Body of pancreas (tissue), 4 donors: ENCODE measurements at regions not wholly inside any gene's neighbourhood (a gene's known extent, or its start where the extent isn't known, plus 50 kb on each side); places are given as distances from the start of the nearest gene placed in this dataset.
"Not testable (repeated sequence)": the region's sequence is repeated elsewhere in the genome, so short reads cannot be mapped to it uniquely, and the experiment has no call there.

Experiments used
- ATAC-seq: fragments of 150-250 bp; one replicate; pipeline ENCODE4 v1.9.1; 2016
- DNase-seq, 4 donors: peaks; one replicate each; pipeline ENCODE4 v3.0.0-alpha.2; 2019
- H3K27ac ChIP-seq, 4 donors: fragments of 200-600 bp; sonication (generic); 1 replicate in 3 of 4; 2 replicates in 1 of 4; pipeline versions ENCODE4 v1.5.1 to v1.6.1; 2016 to 2019; ENCODE audit warnings: mild to moderate bottlenecking in 1 of 4, mixed read lengths in 1 of 4, moderate library complexity in 1 of 4
- H3K27me3 ChIP-seq, 2 donors: fragments of 200-600 bp; sonication (generic); one replicate each; pipeline ENCODE4 v1.6.0; 2016; ENCODE audit warnings: mild to moderate bottlenecking in 1 of 2
- H3K36me3 ChIP-seq, 2 donors: fragments of 200-600 bp; sonication (generic); replicated peaks in 1 of 2; 2 replicates each; pipeline ENCODE4 v1.5.1; 2016; ENCODE audit warnings: low read depth in 2 of 2; ENCODE audit not compliant: insufficient read depth in 1 of 2
- H3K4me1 ChIP-seq: fragments of 200-600 bp; sonication (generic); one replicate; pipeline ENCODE4 v1.6.0; 2016
- H3K4me3 ChIP-seq, 2 donors: fragments of 200-600 bp; sonication (generic); 1 replicate in 1 of 2; 2 replicates in 1 of 2; pipeline ENCODE4 v1.5.1; 2016 to 2019
- H3K9me3 ChIP-seq, 3 donors: fragments of 200-600 bp; sonication (generic); 1 replicate in 2 of 3; 2 replicates in 1 of 3; pipeline ENCODE4 v1.5.1; 2016
- POLR2A ChIP-seq, 3 donors: fragments of 450-650 bp; IDR thresholded peaks; one replicate each; pipeline ENCODE4 v1.6.1; 2016; ENCODE audit warnings: antibody characterized with exemption in 3 of 3, mild to moderate bottlenecking in 2 of 3
- WGBS, 2 donors: methylation state at CpG; one replicate each; pipeline ENCODE4 v1.1.5; 2017; 5-methylcytosine and 5-hydroxymethylcytosine counted together
- intact Hi-C: fragments of 100-400 bp; cut with DNase I; formaldehyde crosslinking; loops from one replicate; pipeline ENCODE4 v1.15.1; 2023
- TF ChIP-seq, protein P1 (sequence below), 7 experiments: fragments of 450-650 bp in 4 of 7; fragments of 200-600 bp in 3 of 7; sonication (generic) in 3 of 7; IDR thresholded peaks; one replicate each; pipeline ENCODE4 v1.5.1; 2016 to 2019; ENCODE audit warnings: antibody characterized with exemption in 7 of 7

GRCh38 chr17:70288540-70289290, 119.4 kb downstream of the KCNJ2 start:
- Histone ChIP-seq H3K36me3 (no peaks in the 10 kb centered on the region), H3K27me3 (no peaks in the 10 kb centered on the region), H3K9me3 (no peaks in the 10 kb centered on the region), H3K4me1 (no peaks in the 10 kb centered on the region), H3K27ac (no peak overlapping the region), H3K4me3 (no peak overlapping the region)
- intact Hi-C loops: no loop called here
- no peak for ATAC-seq
- no peak for DNase-seq
- 64 to 71% methylated on average over 3 of the region's 3 CpGs for WGBS, 2 donors
- TF ChIP-seq POLR2A (IDR thresholded peaks at IDR 0.05): no peak
- TF ChIP-seq, protein P1, sequence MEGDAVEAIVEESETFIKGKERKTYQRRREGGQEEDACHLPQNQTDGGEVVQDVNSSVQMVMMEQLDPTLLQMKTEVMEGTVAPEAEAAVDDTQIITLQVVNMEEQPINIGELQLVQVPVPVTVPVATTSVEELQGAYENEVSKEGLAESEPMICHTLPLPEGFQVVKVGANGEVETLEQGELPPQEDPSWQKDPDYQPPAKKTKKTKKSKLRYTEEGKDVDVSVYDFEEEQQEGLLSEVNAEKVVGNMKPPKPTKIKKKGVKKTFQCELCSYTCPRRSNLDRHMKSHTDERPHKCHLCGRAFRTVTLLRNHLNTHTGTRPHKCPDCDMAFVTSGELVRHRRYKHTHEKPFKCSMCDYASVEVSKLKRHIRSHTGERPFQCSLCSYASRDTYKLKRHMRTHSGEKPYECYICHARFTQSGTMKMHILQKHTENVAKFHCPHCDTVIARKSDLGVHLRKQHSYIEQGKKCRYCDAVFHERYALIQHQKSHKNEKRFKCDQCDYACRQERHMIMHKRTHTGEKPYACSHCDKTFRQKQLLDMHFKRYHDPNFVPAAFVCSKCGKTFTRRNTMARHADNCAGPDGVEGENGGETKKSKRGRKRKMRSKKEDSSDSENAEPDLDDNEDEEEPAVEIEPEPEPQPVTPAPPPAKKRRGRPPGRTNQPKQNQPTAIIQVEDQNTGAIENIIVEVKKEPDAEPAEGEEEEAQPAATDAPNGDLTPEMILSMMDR (IDR thresholded peaks at IDR 0.05): no peak

GRCh38 chr17:70290770-70291169, 121.4 kb downstream of the KCNJ2 start:
- TF ChIP-seq, protein P1 (IDR thresholded peaks at IDR 0.05): no peak
- TF ChIP-seq POLR2A (IDR thresholded peaks at IDR 0.05): no peak
- Histone ChIP-seq H3K9me3 (no peaks in the 10 kb centered on the region), H3K27me3 (no peaks in the 10 kb centered on the region), H3K4me1 (no peaks in the 10 kb centered on the region), H3K4me3 (no peak overlapping the region), H3K36me3 (no peaks in the 10 kb centered on the region), H3K27ac (no peak overlapping the region)
- DNase-seq (no peak), ATAC-seq (no peak)
- WGBS, 2 donors: 74% methylated on average over 2 of the region's 2 CpGs
- intact Hi-C loops: no loop called here

DNA sequence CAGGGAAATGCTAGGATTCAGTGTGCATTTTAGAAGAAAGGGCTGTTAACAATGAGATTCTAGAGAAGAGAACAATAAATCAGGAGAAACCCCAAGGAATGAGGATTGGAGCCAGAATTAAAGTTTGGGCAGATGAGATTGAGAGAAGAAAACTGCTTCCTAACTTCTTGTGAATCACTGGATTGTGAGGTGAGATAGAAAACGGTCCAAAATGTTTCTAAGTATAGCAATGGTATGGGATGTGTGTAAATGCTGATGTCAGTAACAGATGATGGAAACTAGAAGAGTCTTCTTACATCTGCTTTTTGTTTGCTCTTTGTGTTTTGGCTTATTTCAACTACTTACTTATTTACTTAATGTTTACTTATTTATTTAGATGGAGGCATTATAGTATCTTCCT, 123.0 kb downstream of the KCNJ2 start:
- no peaks in the 10 kb centered on the region for H3K36me3 ChIP-seq
- H3K9me3 ChIP-seq: no peaks in the 10 kb centered on the region
- 43 to 52% methylated on average over 1 of the region's 1 CpG for WGBS, 2 donors
- DNase-seq (no peak), ATAC-seq (no peak)
- no peak overlapping the region for H3K4me3 ChIP-seq
- intact Hi-C loops: no loop called here
- H3K27me3 ChIP-seq: no peaks in the 10 kb centered on the region
- no peak overlapping the region for H3K27ac ChIP-seq
- no peaks in the 10 kb centered on the region for H3K4me1 ChIP-seq
- TF ChIP-seq POLR2A (IDR thresholded peaks at IDR 0.05): no peak
- TF ChIP-seq, protein P1 (IDR thresholded peaks at IDR 0.05): no peak

DNA sequence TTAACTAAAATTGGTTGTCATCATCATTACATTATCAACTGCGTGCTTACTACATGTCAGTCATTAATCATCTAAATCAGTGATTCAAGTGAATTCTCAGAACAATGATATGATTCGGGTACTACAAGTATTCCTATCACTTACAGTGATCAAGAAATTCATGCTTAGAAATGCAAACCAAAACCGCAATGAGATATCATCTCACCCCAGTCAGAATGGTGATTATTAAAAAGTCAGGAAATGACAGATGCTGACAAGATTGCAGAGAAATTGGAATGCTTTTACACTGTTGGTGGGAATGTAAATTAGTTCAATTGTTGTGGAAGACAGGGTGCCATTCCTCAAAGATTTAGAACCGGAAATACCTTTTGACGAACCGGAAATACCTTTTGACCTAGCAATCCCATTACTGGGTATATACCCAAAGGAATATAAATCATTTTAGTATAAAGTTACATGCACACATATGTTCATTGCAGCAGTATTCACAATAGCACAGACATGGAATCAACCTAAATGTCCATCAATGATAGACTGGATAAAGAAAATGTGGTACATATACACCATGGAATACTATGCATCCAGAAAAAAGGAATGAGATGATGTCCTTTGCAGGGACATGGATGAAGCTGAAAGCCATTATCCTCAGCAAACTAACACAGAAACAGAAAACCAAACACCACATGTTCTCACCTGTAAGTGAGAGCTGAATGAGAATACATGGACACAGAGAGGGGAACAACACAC, 124.4 kb downstream of the KCNJ2 start:
- H3K36me3 ChIP-seq, DNase-seq, H3K4me1 ChIP-seq, intact Hi-C loops, H3K27me3 ChIP-seq, H3K9me3 ChIP-seq, H3K27ac ChIP-seq, ATAC-seq, H3K4me3 ChIP-seq: not testable (repeated sequence)
- whole genome bisulfite sequencing, 2 donors: 66 to 87% methylated on average over 6 of the region's 6 CpGs

DNA sequence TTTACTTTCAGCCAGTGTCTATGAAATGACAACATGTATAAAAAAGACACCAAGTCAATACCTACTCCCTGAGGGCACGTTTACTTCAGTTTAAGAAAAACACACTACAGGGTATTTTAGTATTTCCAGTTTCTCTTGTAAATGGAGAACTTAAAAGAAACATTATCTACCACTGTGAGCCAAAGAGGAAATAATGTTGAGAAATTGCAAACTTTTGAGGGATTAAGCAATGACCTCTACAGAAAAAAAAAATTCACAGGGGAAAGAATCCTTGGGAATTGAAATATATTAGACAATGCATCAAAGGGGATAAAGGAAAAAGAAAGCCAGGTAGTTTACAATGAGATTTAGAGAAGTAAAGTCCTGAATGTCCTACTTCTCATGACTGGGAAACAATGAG, 126.0 kb downstream of the KCNJ2 start:
- DNase-seq: no peak
- Histone ChIP-seq H3K4me1 (no peaks in the 10 kb centered on the region), H3K36me3 (no peaks in the 10 kb centered on the region), H3K27ac (no peak overlapping the region), H3K27me3 (no peaks in the 10 kb centered on the region), H3K9me3 (no peaks in the 10 kb centered on the region), H3K4me3 (no peak overlapping the region)
- no peak for ATAC-seq
- WGBS, 2 donors: 3 to 9% methylated on average over 1 of the region's 1 CpG
- intact Hi-C loops: no loop called here
- TF ChIP-seq, protein P1 (IDR thresholded peaks at IDR 0.05): no peak
- no peak for TF ChIP-seq POLR2A (IDR thresholded peaks at IDR 0.05)
